Hematopoietic multipotent progenitor cell (in vitro differentiated cells): ENCODE measurements at regions not wholly inside any gene's neighbourhood (a gene's known extent, or its start where the extent isn't known, plus 50 kb on each side); places are given as distances from the start of the nearest gene placed in this dataset.

ENCODE experiments used
- DNase-seq, 3 donors: peaks; one replicate each; pipeline ENCODE4 v3.0.0-alpha.2; 2011 to 2015; ENCODE audit warnings: low read depth in 2 of 3, low spot score in 2 of 3

- no peak for DNase-seq
These were observed 2036.4 kb upstream of the AGA start for GRCh38 chr4:179478608-179479007.

DNA sequence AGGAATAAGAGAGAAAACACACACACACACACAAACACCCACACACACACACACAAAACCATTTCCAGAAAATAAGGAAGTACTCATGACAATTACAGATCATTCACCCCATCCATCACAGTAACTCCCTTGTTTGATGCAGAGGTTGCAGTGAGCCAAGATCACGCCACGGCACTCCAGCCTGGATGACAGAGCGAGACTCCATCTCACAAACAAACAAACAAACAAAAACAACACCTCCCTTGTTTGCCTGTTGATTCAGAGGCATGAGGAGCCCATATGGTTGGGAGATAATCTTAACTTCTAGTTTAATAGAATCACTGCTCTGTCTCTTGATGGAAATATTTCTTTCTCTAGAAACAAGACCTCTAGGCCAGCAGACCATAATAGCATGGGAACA lies 2043.5 kb upstream of the AGA start:
- no peak for DNase-seq

GRCh38 chr4:179486570-179487335 lies 2044.5 kb upstream of the AGA start:
- DNase-seq = no peak

DNA sequence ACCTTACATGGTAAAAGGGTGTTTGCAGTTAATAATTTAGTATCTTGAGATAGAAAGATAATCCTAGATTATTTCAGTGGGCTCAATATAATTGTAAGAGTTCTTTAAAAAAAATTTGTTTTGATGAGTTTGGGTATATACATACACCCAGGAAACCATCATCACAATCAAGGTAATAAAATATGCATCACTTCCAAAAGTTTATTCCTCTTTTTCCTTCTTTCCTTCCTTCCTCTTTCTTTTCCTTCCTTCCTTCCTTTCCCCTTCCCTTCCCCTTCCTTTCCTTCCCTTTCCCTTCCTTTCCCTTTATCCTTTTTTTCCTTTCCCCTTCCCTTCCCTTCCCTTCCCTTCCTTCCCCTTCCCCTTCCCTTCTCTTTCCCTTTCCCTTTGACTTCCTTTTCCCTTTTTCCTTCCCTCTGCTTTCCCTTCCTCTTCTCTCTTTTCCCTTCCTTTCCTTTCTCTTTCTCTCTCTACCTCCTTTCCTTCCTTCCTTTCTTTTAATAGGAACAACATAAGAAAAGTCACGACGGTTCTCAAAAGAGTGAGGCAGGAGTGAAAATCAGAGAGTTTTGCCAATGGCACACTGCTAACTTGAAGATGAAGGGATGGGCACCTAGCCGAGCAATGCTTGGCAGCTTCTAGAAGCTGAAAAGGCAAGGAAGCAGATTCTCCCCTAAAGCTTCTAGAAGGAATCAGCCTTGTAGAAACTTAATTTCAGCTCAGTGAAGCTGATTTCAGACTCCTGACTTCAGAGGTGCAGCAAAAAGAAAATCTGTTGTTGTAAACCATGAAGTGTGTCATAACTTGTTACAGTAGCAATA lies 2050.2 kb upstream of the AGA start:
- no peak for DNase-seq

DNA sequence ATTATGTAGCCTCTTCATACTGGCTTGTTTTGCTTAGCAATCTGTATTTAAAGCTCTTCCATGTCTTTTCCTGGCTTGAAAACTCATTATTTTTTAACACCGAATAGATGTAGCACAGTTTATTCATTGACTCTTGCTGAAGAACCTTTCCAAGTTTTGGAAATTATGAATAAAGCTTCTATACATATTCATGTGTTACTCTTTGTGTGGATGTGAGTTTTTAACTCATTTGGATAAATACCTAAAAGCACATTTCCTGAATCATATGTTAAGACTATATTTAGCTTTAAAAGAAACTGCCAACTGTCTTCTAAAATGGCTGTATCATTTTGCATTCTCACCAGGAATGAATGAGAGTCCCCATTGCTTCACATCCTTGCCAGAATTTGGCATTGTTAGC lies 2061.7 kb upstream of the AGA start:
- no peak for DNase-seq

DNA sequence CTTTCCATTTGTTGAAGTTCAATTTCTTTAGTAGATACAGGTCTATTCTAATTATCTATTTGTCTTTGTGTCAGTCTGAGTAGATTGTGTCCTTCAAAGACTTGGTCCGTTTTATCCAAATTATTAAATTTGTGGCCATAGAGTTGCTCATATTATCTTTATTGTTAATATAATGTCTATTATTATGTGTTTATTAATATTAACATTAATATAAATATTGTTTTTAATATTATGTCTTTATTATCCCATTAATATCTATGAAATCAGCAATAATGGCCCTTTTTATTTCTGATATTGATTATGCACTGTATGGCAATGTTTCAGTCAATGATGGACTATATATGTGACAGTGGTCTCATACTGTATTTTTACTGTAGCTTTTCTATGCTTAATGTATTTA lies 2067.3 kb upstream of the AGA start:
- no peak for DNase-seq

DNA sequence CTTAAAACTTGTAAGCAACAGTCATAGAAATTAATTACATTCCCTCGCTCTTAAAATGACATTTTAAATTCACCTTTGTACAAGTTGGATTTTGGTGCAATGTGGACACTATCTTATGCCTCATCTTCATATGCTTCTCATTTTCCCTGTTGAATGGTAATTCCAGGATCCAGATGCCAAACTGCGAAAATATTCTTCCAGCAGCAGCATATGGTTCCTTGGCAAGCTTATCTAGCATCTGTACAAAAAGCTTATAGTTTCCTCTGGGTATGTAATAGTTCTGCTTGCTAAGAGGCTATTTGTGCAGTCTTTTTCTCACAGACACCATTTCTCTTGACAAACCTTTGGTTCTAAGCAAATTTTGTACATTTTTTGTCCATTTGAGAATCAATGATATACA lies 2079.7 kb upstream of the AGA start:
- DNase-seq = no peak

- no peak for DNase-seq
These were observed 2088.7 kb upstream of the AGA start for GRCh38 chr4:179530958-179531357.

DNA sequence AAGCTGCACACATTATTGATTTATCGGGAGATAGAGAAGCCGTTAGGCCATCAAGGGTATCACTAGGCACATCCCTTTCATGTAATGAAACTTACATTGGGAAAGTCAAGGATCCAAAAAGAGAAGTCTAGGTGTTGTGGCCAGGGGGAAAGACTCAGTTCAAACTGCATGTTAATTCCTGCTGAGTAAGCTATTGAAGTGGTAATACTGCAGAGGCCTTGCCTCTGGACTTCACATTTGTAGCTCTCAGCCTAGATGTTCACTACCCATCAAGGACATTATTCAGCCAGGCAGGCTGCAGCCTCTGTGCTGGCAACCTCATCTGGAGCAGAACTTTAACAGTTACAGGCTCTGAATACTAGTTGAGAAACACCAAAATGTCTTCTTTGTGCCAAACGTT lies 2094.5 kb upstream of the AGA start:
- no peak for DNase-seq

DNA sequence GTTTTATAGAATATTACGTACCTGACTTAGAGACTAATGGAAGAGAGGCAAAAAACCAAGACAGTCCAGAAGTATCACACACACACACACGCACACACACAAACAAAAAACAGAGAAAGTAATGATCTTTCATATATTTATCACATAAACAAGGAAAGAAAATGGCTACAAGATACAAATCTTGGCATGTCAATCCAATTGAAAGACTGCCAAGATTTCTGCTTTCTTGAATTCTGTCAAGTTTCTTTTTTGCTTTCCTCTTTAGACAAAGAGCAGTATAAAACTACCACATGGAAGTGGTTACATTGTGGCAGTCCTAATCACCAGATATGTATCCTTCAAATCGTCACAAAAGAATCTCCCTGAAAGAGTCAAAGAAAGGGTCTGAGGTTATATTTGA lies 2097.4 kb upstream of the AGA start:
- no peak for DNase-seq

DNA sequence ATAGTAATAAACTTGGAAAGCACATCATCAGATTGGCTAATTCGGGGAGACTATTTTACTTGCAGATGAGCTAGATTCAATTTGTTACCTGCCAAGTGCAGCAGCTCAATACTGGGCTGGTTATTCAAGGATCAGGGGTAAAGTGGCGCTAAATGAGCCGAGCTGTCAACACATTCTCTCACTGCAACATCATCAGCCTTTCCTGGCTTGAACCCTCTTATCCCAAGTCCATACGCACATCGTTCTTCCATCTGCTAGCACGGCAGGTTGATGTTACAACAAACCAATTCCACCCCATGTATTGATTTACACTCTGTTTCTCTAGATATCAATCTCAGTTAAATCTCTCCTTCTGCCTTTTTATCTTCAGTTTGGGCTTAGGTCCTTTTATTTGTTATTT lies 2101.5 kb upstream of the AGA start:
- no peak for DNase-seq

DNA sequence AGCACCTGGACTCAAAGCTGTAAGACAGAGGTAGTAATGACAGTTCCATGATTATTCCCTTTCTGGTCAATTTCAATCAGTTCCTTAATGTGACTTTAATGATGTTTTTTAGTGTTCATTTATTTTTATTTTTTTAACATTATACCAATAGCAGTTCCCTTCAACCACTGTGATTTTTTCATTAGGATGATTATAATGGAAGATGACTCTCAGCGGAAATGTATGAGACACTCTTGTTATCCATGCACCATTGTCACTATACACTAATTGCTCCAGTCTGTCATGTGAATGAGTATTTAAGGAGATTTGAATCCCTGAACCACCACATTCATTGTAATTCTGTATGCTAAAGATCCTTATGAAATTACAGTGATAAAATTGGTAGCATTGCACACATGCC lies 2102.3 kb upstream of the AGA start:
- no peak for DNase-seq

- no peak for DNase-seq
These were observed 2109.9 kb upstream of the AGA start for GRCh38 chr4:179552131-179552530.

DNA sequence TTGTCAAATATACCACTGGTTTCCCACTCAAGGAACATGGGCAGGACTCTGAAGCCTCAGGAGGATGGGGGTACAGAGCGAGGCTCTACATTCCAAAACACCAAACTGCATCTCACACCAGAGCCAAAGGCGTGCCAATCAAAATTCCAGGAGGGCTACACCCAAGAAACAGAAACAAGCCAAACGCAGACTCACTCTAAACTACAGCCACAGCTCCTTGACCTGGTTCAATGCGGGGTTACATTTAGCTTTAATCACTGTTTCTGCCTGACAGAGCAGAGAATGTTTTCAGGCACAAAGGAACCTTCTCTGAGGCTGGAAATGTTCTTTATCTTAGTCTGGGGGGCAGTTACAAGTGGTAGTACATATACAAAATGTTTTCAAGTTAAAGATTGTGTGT lies 2121.5 kb upstream of the AGA start:
- DNase-seq = no peak

DNA sequence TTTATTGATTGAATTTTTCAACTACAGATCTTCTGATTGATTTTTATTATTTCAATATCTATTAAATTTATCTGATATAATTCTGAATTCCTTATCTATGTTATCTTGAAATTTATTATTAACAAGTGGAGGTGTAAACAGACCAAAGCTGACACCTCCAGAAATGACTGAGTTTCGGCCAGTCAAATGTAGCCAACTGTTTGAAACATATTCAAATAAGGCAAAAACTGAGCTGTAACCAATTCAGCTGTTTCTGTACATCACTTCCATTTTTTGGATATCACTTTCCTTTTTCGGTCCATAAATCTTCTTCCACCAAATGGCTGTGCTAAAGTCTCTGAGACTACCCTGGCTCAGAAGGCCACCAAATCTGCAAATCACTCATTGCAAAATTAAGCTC lies 2127.3 kb upstream of the AGA start:
- no peak for DNase-seq

- no peak for DNase-seq
These were observed 2140.1 kb upstream of the AGA start for GRCh38 chr4:179582164-179582905.

GRCh38 chr4:179583221-179583620 lies 2141.0 kb upstream of the AGA start:
- no peak for DNase-seq

GRCh38 chr4:179584101-179584500 lies 2141.9 kb upstream of the AGA start:
- DNase-seq = no peak

GRCh38 chr4:179585761-179586160 lies 2143.5 kb upstream of the AGA start:
- no peak for DNase-seq

DNA sequence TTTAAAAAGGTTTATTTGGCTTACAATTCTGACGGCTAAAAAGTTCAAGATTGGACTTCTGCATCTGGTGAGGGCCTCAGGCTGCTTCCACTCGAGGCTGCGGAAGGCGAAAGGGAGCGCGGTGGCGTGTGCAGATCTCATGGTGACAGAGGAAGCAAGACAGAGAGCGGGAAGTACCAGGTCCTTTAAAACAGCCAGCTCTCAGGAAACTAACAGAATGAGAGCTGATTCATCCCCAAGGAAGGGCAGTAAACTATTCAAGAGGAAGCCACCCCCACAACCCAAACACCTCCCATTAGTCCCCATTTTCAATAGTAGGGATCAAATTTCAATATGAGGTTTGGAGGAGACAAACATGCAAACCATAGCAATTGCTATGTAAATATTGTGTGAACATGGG lies 2144.2 kb upstream of the AGA start:
- DNase-seq = no peak

- no peak for DNase-seq
These were observed 2153.6 kb upstream of the AGA start for GRCh38 chr4:179595671-179596410.
